GM18499 (cell line): ENCODE measurements at regions not wholly inside any gene's neighbourhood (a gene's known extent, or its start where the extent isn't known, plus 50 kb on each side); places are given as distances from the start of the nearest gene placed in this dataset.

Experiments
- ATAC-seq: cut with Tn5 transposase; IDR thresholded peaks from one replicate; pipeline ENCODE4 v1.9.1; 2021; ENCODE audit warnings: moderate number of reproducible peaks; ENCODE audit not compliant: insufficient read depth, unreplicated experiment

- ATAC-seq = no peak
These were observed 385.3 kb downstream of the SETD4 start for GRCh38 chr21:35674895-35675470.

DNA sequence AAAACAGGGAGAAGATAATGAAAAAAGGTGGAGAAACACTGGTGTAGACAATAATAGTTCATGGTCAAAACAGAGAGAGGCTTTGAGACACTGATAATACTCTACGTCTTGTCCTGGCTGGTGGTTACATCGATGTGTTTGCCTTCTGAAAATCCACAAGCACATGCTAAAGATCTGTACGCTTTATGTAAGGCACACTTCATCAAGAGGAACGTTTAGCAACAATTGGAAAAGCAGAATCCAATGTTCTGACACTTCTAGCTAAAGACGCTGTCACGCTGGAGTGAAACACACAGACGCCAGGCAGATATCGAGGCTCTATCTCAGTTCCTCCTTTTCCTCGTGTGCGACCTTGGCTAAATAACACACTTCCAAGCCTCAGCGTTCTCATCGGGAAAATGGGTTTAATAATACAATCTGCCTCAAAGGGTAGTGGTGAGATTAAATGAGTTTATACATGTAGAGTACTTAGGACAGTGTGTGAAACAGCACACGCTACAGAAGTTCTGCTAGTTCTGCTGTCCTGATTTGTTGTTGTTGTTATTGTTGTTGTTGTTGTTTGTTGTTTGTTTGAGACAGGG lies 386.1 kb downstream of the SETD4 start:
- ATAC-seq = no peak

DNA sequence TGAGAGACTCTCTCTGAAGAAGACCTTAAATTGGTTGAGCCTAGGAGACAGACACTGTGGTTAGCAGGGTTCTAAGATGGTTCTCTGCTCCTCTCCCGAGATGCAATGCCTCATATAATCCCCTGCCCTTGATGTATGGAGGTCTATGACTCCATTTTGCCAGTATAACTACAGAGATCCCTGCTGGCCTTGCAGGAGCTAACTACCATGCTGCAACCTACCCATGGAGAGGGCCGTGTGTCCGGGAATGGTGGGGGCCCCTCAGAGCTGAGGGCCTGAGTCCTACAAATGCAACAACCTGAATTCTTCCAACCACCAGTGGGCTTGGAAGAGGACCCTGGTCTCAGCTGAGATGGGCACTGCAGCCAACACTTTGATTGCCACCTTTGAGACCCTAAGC lies 388.0 kb downstream of the SETD4 start:
- no peak for ATAC-seq

DNA sequence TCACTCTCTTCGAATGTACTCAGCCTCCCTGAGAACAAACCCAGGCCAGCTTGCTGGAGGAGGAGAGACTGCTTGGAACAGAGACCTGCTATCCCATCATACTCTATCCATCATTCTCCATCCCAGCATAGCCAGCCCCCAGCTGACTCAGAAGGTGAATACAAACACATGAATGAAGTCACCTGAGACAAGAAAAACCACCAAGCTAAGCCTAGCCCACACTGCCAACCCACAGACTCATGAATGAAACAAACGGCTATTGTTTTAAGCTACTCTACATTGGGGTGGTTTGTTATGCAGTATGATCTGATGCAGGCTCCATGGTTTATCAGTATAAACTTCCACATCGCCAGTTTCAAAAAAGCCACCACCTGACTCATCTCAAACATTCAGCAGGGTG lies 395.6 kb downstream of the SETD4 start:
- ATAC-seq = no peak

DNA sequence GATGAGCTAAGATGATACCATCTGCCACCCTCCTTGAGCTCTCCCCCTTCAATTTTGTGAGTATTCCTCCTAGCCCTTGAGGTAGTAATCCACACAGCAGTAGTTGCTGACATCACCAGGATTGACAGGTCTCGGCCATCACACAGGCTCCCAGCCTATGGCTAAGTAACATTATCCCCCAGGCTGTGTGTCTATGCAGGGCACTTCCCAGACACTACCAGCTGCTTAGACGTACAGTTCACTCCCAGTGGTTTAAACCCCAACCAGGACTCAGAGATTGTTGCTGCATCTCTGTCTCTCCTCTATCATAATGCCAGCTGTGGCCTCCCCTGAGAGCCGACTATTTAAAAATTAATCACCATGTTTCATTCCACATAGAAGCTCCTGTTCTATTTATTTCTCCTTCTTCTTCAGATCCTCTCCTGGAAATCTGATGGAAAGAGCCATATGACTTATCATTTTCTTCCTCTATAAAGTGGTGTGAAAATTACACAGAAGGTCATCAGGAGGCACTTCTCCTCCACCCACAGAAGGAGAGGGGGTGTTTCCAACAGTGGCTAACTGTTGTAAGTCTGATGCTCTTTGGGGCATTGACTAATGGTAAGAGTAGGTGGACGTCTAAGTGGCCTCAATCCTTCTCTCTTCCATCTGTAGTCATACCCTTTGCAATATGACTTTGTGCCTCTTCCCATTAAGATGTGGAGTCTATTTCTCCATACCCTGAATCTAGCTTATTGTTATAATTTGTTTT lies 396.3 kb downstream of the SETD4 start:
- no peak for ATAC-seq

GRCh38 chr21:35658242-35658641 lies 402.1 kb downstream of the SETD4 start:
- ATAC-seq = no peak

GRCh38 chr21:35652872-35653271 lies 407.5 kb downstream of the SETD4 start:
- ATAC-seq = no peak

DNA sequence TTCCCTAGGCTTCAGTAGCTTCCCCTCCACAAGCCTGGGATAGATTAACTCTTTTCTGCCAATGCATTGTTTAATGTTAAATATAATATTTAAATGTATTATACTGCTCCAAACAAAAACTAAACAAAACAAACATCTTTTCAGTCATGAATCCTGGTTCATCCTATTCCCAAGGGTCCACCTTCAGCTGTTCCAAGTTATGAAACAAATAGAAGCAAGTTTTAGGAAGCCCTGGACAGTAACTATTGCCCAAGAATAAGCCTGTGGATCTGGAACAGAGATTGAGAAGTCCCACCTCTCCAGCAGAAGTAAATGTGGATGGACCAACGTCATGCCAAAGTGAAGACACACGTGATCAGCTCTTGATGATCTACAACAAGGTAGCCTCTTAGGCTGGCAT lies 408.1 kb downstream of the SETD4 start:
- ATAC-seq = no peak

DNA sequence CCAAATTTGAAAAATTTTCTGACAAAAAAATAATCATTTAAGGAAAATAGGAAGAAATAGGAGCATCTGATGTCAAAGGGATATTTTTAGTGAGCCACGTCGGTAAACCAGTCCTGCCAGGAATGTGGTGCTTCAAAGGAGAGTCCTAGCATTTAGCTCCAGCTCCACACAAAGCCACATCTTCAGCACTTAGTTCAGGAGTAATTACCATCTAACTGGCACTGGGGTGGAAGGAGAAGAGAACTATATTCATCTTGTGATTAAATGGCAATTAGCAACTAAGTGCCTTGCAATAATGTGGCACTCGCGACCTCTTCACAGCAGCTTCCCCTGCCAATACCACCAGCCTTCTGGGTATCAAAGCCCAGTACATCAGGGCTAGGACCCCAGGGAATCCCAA lies 409.1 kb downstream of the SETD4 start:
- no peak for ATAC-seq

GRCh38 chr21:35649186-35649585 lies 411.1 kb downstream of the SETD4 start:
- no peak for ATAC-seq

DNA sequence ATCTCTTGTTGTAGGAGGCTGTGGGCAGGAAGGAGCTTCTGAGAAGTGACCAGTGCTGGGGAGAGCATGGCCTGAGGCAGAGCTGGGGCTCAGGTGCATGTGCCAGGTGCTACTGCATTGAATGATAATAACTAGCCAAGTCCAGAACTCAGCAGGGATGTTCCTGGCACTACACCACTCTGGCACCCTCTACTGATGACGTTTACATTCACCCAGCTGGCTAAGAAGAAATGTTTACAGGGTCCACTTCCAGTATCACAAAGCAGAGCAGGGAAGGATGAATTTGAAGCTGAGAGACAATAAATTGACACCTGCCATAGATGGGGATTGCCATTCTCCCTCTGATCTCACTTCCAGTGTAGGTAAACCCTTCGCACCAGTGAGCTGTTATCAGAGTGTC lies 411.8 kb downstream of the SETD4 start:
- no peak for ATAC-seq

GRCh38 chr21:35646606-35647005 lies 413.7 kb downstream of the SETD4 start:
- no peak for ATAC-seq

GRCh38 chr21:35645991-35646390 lies 414.3 kb downstream of the SETD4 start:
- ATAC-seq = no peak

DNA sequence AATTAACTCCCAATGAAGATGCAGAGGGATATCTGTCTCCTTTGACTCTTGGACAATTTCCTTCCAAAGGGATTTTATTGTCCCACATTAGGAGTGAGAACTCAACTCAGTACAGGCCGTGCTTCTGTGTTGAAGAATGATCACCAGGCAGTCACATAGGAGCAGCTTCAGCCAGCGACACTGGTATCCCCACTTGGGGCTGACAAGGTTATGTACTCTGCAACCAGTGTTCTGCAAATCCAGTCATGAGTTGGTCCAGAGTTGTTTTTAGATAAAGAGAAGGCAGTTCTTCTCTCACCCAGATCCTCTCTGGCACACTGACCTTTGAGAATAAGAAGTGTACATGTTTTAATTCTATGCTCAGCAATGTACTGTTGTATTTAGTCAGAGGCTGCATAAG lies 415.8 kb downstream of the SETD4 start:
- no peak for ATAC-seq

GRCh38 chr21:35643176-35643575 lies 417.1 kb downstream of the SETD4 start:
- ATAC-seq = no peak

- ATAC-seq = no peak
These were observed 418.9 kb downstream of the SETD4 start for GRCh38 chr21:35641271-35642016.

GRCh38 chr21:35637431-35637830 lies 422.9 kb downstream of the SETD4 start:
- no peak for ATAC-seq

- no peak for ATAC-seq
These were observed 424.3 kb downstream of the SETD4 start for GRCh38 chr21:35635994-35636393.

DNA sequence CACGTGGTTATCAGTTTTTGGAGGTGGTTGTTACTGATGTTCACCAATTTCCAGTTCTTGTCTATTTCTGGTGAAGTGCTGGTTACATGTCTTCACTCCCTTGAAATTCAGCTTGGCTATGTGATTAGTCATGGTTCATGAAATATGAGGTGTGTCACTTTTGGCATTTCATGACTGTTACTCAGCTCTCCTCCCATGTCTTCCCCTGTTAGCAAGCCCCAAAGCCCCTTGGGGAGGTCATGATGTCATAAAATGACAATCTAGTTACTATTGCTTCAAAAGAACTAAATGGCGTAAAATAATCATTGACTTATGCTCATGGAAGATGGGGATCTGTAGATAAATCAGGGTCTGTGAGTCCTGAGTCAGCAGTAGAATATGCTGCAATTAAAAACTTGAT lies 425.1 kb downstream of the SETD4 start:
- no peak for ATAC-seq

- ATAC-seq = no peak
These were observed 426.8 kb downstream of the SETD4 start for GRCh38 chr21:35633501-35633900.

- no peak for ATAC-seq
These were observed 427.6 kb downstream of the SETD4 start for GRCh38 chr21:35632711-35633110.
